ENCODE measurements at regions not wholly inside any gene's neighbourhood (a gene's known extent, or its start where the extent isn't known, plus 50 kb on each side); places are given as distances from the start of the nearest gene placed in this dataset.

GRCh38 chr11:122513328-122513727 is 142.2 kb upstream of the UBASH3B start:
- Histone ChIP-seq H3K36me3 (ENCODE audit: control insufficient read depth in 4 of 4, insufficient read depth in 3 of 4, low read depth in 1 of 4, low read length in 3 of 4) (no peaks in the 10 kb centered on the region), H3K27ac (ENCODE audit: low read depth in 1 of 2, low read length in 2 of 2) (no peak overlapping the region)

GRCh38 chr11:122512688-122513087 is 142.8 kb upstream of the UBASH3B start:
- no peak for TF ChIP-seq EGR1 (IDR thresholded peaks at IDR 0.05; ENCODE audit: low read depth in 2 of 2)
- no peak for TF ChIP-seq ATF3 (IDR thresholded peaks at IDR 0.05)
- TF ChIP-seq TAF1 (conservative IDR thresholded peaks at IDR 0.05) = no peak
- no peak for TF ChIP-seq ZBTB33 (IDR thresholded peaks at IDR 0.05)
- no peak for TF ChIP-seq JUND (IDR thresholded peaks at IDR 0.05)
- no peak for DNase-seq (ENCODE audit: low spot score)
- Histone ChIP-seq H3K4me1 (ENCODE audit: control insufficient read depth in 4 of 4, insufficient read depth in 4 of 4, low read length in 3 of 4) (no peaks in the 10 kb centered on the region), H3K27ac (ENCODE audit: low read depth in 1 of 2, low read length in 2 of 2) (no peak overlapping the region), H3K9me3 (ENCODE audit: control insufficient read depth in 4 of 4, low read length in 3 of 4) (no peaks in the 10 kb centered on the region), H3K27me3 (ENCODE audit: control insufficient read depth in 4 of 4, insufficient read depth in 4 of 4, low read length in 3 of 4) (no peaks in the 10 kb centered on the region), H3K9ac (ENCODE audit: low read depth in 1 of 2, low read length in 2 of 2) (no peak overlapping the region), H3K36me3 (ENCODE audit: control insufficient read depth in 4 of 4, insufficient read depth in 3 of 4, low read depth in 1 of 4, low read length in 3 of 4) (no peaks in the 10 kb centered on the region), H3K4me3 (ENCODE audit: low read depth in 1 of 3, low read length in 3 of 3) (no peak overlapping the region)
- WGBS = 90% methylated on average over 2 of the region's 2 CpGs

More at GRCh38 chr11:122513328-122513727, 142.2 kb upstream of the UBASH3B start:
- 70% methylated on average over 2 of the region's 2 CpGs for WGBS
- Histone ChIP-seq H3K9me3 (ENCODE audit: control insufficient read depth in 4 of 4, low read length in 3 of 4) (no peaks in the 10 kb centered on the region), H3K4me3 (ENCODE audit: low read depth in 1 of 3, low read length in 3 of 3) (no peak overlapping the region), H3K4me1 (ENCODE audit: control insufficient read depth in 4 of 4, insufficient read depth in 4 of 4, low read length in 3 of 4) (no peaks in the 10 kb centered on the region), H3K9ac (ENCODE audit: low read depth in 1 of 2, low read length in 2 of 2) (no peak overlapping the region), H3K27me3 (ENCODE audit: control insufficient read depth in 4 of 4, insufficient read depth in 4 of 4, low read length in 3 of 4) (no peaks in the 10 kb centered on the region)
- DNase-seq (ENCODE audit: low spot score) = no peak
- TF ChIP-seq TAF1 (conservative IDR thresholded peaks at IDR 0.05) (no peak), RXRA (IDR thresholded peaks at IDR 0.05) (no peak), EGR1 (IDR thresholded peaks at IDR 0.05; ENCODE audit: low read depth in 2 of 2) (no peak), MAX (IDR thresholded peaks at IDR 0.05) (no peak)

GRCh38 chr11:122509899-122510298 is 145.6 kb upstream of the UBASH3B start:
- TF ChIP-seq CTCF (IDR thresholded peaks at IDR 0.05; ENCODE audit: low read depth, low read length, missing input control) (no peak), ZBTB33 (IDR thresholded peaks at IDR 0.05) (no peak), YY1 (IDR thresholded peaks at IDR 0.05) (no peak), HNF4A (conservative IDR thresholded peaks at IDR 0.05) (no peak), JUND (IDR thresholded peaks at IDR 0.05) (no peak), MAX (IDR thresholded peaks at IDR 0.05) (no peak), NR2F2 (IDR thresholded peaks at IDR 0.05) (no peak), RXRA (IDR thresholded peaks at IDR 0.05) (no peak), SP1 (IDR thresholded peaks at IDR 0.05) (no peak), HNF4G (IDR thresholded peaks at IDR 0.05) (no peak), ATF3 (IDR thresholded peaks at IDR 0.05) (no peak), TAF1 (conservative IDR thresholded peaks at IDR 0.05) (no peak), REST (IDR thresholded peaks at IDR 0.05) (no peak), FOXA1 (IDR thresholded peaks at IDR 0.05) (no peak)
- H3K27ac ChIP-seq (ENCODE audit: low read depth in 1 of 2, low read length in 2 of 2) = no peak overlapping the region
- 89% methylated on average over 15 of the region's 15 CpGs for WGBS

More at GRCh38 chr11:122509899-122510298, 145.6 kb upstream of the UBASH3B start:
- H3K36me3 ChIP-seq (ENCODE audit: control insufficient read depth in 4 of 4, insufficient read depth in 3 of 4, low read depth in 1 of 4, low read length in 3 of 4) = no peaks in the 10 kb centered on the region
- DNase-seq (ENCODE audit: low spot score) = no peak
- no peak overlapping the region for H3K4me3 ChIP-seq (ENCODE audit: low read depth in 1 of 3, low read length in 3 of 3)
- no peaks in the 10 kb centered on the region for H3K9me3 ChIP-seq (ENCODE audit: control insufficient read depth in 4 of 4, low read length in 3 of 4)
- no peaks in the 10 kb centered on the region for H3K27me3 ChIP-seq (ENCODE audit: control insufficient read depth in 4 of 4, insufficient read depth in 4 of 4, low read length in 3 of 4)
- H3K4me1 ChIP-seq (ENCODE audit: control insufficient read depth in 4 of 4, insufficient read depth in 4 of 4, low read length in 3 of 4) = peaks cover 0 to 5% (median 2%) of the 10 kb centered on the region in 4 donors
- no peak overlapping the region for H3K9ac ChIP-seq (ENCODE audit: low read depth in 1 of 2, low read length in 2 of 2)
